Nephron progenitor cell (in vitro differentiated cells): ENCODE measurements at regions not wholly inside any gene's neighbourhood (a gene's known extent, or its start where the extent isn't known, plus 50 kb on each side); places are given as distances from the start of the nearest gene placed in this dataset.
"Not testable (repeated sequence)": the region's sequence is repeated elsewhere in the genome, so short reads cannot be mapped to it uniquely, and the experiment has no call there.

Experiments used
- DNase-seq: peaks from one replicate; pipeline ENCODE4 v3.0.0; 2021
- H3K27ac Mint-ChIP-seq: 2 replicates; pipeline ENCODE4 v1.8.0; 2021; ENCODE audit warnings: mild to moderate bottlenecking, moderate library complexity, mixed read lengths
- H3K27me3 Mint-ChIP-seq: 2 replicates; pipeline ENCODE4 v1.8.0; 2021; ENCODE audit warnings: mild to moderate bottlenecking, low read depth, mixed read lengths; ENCODE audit not compliant: poor library complexity
- H3K36me3 Mint-ChIP-seq: 2 replicates; pipeline ENCODE4 v1.8.0; 2021; ENCODE audit warnings: low read depth, mixed read lengths
- H3K4me1 Mint-ChIP-seq: 2 replicates; pipeline ENCODE4 v1.8.0; 2021; ENCODE audit warnings: mixed read lengths
- H3K4me3 Mint-ChIP-seq: 2 replicates; pipeline ENCODE4 v1.8.0; 2021; ENCODE audit warnings: mild to moderate bottlenecking, moderate library complexity, mixed read lengths
- H3K9me3 Mint-ChIP-seq: 2 replicates; pipeline ENCODE4 v1.8.0; 2021; ENCODE audit warnings: mild to moderate bottlenecking, moderate library complexity, mixed read lengths
- CTCF ChIP-seq: fragments of 200-600 bp; sonication (generic); IDR thresholded peaks from 2 replicates; pipeline ENCODE4 v1.5.0; 2021; ENCODE audit warnings: antibody characterized with exemption

- DNase-seq = no peak
- peaks cover 6% of the 10 kb centered on the region for H3K4me1 Mint-ChIP-seq
- H3K27ac Mint-ChIP-seq = no peak overlapping the region
- TF ChIP-seq CTCF = no peak
- peaks cover 36% of the 10 kb centered on the region for H3K9me3 Mint-ChIP-seq
- H3K4me3 Mint-ChIP-seq = no peak overlapping the region
- H3K27me3 Mint-ChIP-seq = peaks cover 9% of the 10 kb centered on the region
- no peaks in the 10 kb centered on the region for H3K36me3 Mint-ChIP-seq
These were observed 91.1 kb upstream of the TBL1X start for GRCh38 chrX:9373789-9374188.

- Mint-ChIP-seq H3K4me3 (no peak overlapping the region), H3K9me3 (peaks cover 43% of the 10 kb centered on the region), H3K36me3 (no peaks in the 10 kb centered on the region), H3K4me1 (peaks cover 6% of the 10 kb centered on the region), H3K27me3 (peaks cover 9% of the 10 kb centered on the region), H3K27ac (no peak overlapping the region)
- TF ChIP-seq CTCF = no peak
- DNase-seq = no peak
These were observed 90.3 kb upstream of the TBL1X start for GRCh38 chrX:9374555-9374954.

GRCh38 chrX:9376111-9376510 lies 88.7 kb upstream of the TBL1X start:
- Mint-ChIP-seq H3K9me3 (peaks cover 38% of the 10 kb centered on the region), H3K36me3 (no peaks in the 10 kb centered on the region), H3K4me3 (no peak overlapping the region), H3K4me1 (no peaks in the 10 kb centered on the region), H3K27ac (no peak overlapping the region), H3K27me3 (peaks cover 11% of the 10 kb centered on the region)
- no peak for DNase-seq
- TF ChIP-seq CTCF = no peak

- H3K27me3 Mint-ChIP-seq = peaks cover 10% of the 10 kb centered on the region
- H3K27ac Mint-ChIP-seq, H3K36me3 Mint-ChIP-seq, H3K4me3 Mint-ChIP-seq, H3K4me1 Mint-ChIP-seq, DNase-seq: not testable (repeated sequence)
- peaks cover 45% of the 10 kb centered on the region for H3K9me3 Mint-ChIP-seq
These were observed 87.6 kb upstream of the TBL1X start for GRCh38 chrX:9377216-9377615.

GRCh38 chrX:9378980-9379696 lies 85.7 kb upstream of the TBL1X start:
- Mint-ChIP-seq H3K9me3 (peaks cover 49% of the 10 kb centered on the region), H3K27ac (no peak overlapping the region), H3K27me3 (peaks cover 8% of the 10 kb centered on the region), H3K4me1 (no peaks in the 10 kb centered on the region), H3K36me3 (no peaks in the 10 kb centered on the region), H3K4me3 (no peak overlapping the region)
- TF ChIP-seq CTCF = no peak
- no peak for DNase-seq

GRCh38 chrX:9379697-9380551 lies 84.9 kb upstream of the TBL1X start:
- Mint-ChIP-seq H3K4me3 (no peak overlapping the region), H3K36me3 (no peaks in the 10 kb centered on the region), H3K9me3 (peaks cover 49% of the 10 kb centered on the region), H3K4me1 (no peaks in the 10 kb centered on the region), H3K27me3 (peaks cover 8% of the 10 kb centered on the region), H3K27ac (no peak overlapping the region)
- DNase-seq = no peak
- no peak for TF ChIP-seq CTCF
